ENCODE measurements at regions not wholly inside any gene's neighbourhood (a gene's known extent, or its start where the extent isn't known, plus 50 kb on each side); places are given as distances from the start of the nearest gene placed in this dataset.

- FAIRE-seq (no peak), ATAC-seq (no peak), DNase-seq (ENCODE audit: low read depth, low spot score) (no peak)
- Histone ChIP-seq H3K9ac (ENCODE audit: control insufficient read depth, insufficient read depth, low read length) (no peak overlapping the region), H3K36me3 (ENCODE audit: control insufficient read depth in 2 of 2, insufficient read depth in 2 of 2, low read length in 1 of 2) (no peaks in the 10 kb centered on the region), H3K4me1 (ENCODE audit: control insufficient read depth, insufficient read depth, low read length) (peaks cover 10% of the 10 kb centered on the region), H3K4me2 (ENCODE audit: control insufficient read depth, insufficient read depth) (no peak overlapping the region), H3K27ac (ENCODE audit: control insufficient read depth, insufficient read depth) (no peak overlapping the region), H2AFZ (ENCODE audit: control insufficient read depth, low read depth, low read length) (no peak overlapping the region), H3K27me3 (replicated peaks in 1 of 2; ENCODE audit: control insufficient read depth in 2 of 2, insufficient read depth in 2 of 2, low read length in 1 of 2) (peaks cover 0 to 2% of the 10 kb centered on the region in 2 experiments; a peak in 2 of 4 replicates), H4K20me1 (ENCODE audit: control insufficient read depth, insufficient read depth) (no peaks in the 10 kb centered on the region), H3K4me3 (no peak overlapping the region), H3K79me2 (ENCODE audit: control insufficient read depth, insufficient read depth, low read length) (no peaks in the 10 kb centered on the region), H3K9me3 (replicated peaks; ENCODE audit: control insufficient read depth, insufficient read depth, low read length) (no peaks in the 10 kb centered on the region)
- POLR2A ChIA-PET = no interaction called here
- WGBS (ENCODE audit: insufficient coverage, insufficient replicate concordance, low lambda C conversion rate, missing lambda C conversion rate) = 37% methylated on average over 4 of the region's 4 CpGs
- in situ Hi-C loops (cut with MboI) (no loop called here), intact Hi-C loops (cut with micrococcal nuclease; ENCODE audit: unreplicated experiment) (no loop called here)
- TF ChIP-seq MLLT1 (IDR thresholded peaks at IDR 0.05) (no peak), MXI1 (IDR thresholded peaks at IDR 0.05; ENCODE audit: low read depth, low read length) (no peak), FOXK2 (IDR thresholded peaks at IDR 0.05) (no peak)
- RAD21 ChIA-PET (ENCODE audit: unreplicated experiment) = no interaction called here
- no TSS peak for BruUV-seq (replicated peaks)
- CTCF ChIA-PET = no interaction called here
- SMC1A ChIA-PET (ENCODE audit: uncharacterized antibody, unreplicated experiment) = no interaction called here
These were observed 70.8 kb downstream of the GOLGA8B start for GRCh38 chr15:34512628-34513027.

GRCh38 chr15:34501131-34501530, 63.5 kb upstream of the GOLGA8A start:
- no peak overlapping the region for H3K4me3 ChIP-seq
- H3K27me3 ChIP-seq (replicated peaks in 1 of 2; ENCODE audit: control insufficient read depth in 2 of 2, insufficient read depth in 2 of 2, low read length in 1 of 2) = no peaks in the 10 kb centered on the region; a peak in 1 of 4 replicates
- no peaks in the 10 kb centered on the region for H3K36me3 ChIP-seq (ENCODE audit: control insufficient read depth in 2 of 2, insufficient read depth in 2 of 2, low read length in 1 of 2)
- no peak overlapping the region for H3K9ac ChIP-seq (ENCODE audit: control insufficient read depth, insufficient read depth, low read length)
- SMC1A ChIA-PET (ENCODE audit: uncharacterized antibody, unreplicated experiment) = no interaction called here
- no peak overlapping the region for H3K4me2 ChIP-seq (ENCODE audit: control insufficient read depth, insufficient read depth)
- no peaks in the 10 kb centered on the region for H3K79me2 ChIP-seq (ENCODE audit: control insufficient read depth, insufficient read depth, low read length)
- H3K27ac ChIP-seq (ENCODE audit: control insufficient read depth, insufficient read depth) = no peak overlapping the region
- RAD21 ChIA-PET (ENCODE audit: unreplicated experiment) = no interaction called here
- intact Hi-C loops (cut with micrococcal nuclease; ENCODE audit: unreplicated experiment) = no loop called here
- ATAC-seq = no peak
- no peak for TF ChIP-seq HDGF (IDR thresholded peaks at IDR 0.05)
- FAIRE-seq = no peak
- H3K9me3 ChIP-seq (replicated peaks; ENCODE audit: control insufficient read depth, insufficient read depth, low read length) = no peaks in the 10 kb centered on the region
- H2AFZ ChIP-seq (ENCODE audit: control insufficient read depth, low read depth, low read length) = no peak overlapping the region
- no peaks in the 10 kb centered on the region for H3K4me1 ChIP-seq (ENCODE audit: control insufficient read depth, insufficient read depth, low read length)
- BruUV-seq (replicated peaks) = no TSS peak
- POLR2A ChIA-PET = no interaction called here
- CTCF ChIA-PET = no interaction called here
- WGBS (ENCODE audit: insufficient coverage, insufficient replicate concordance, low lambda C conversion rate, missing lambda C conversion rate) = 63% methylated on average over 4 of the region's 4 CpGs
- no peaks in the 10 kb centered on the region for H4K20me1 ChIP-seq (ENCODE audit: control insufficient read depth, insufficient read depth)
- DNase-seq (ENCODE audit: low read depth, low spot score) = no peak
- in situ Hi-C loops (cut with MboI) = no loop called here
